ENCODE measurements at regions not wholly inside any gene's neighbourhood (a gene's known extent, or its start where the extent isn't known, plus 50 kb on each side); places are given as distances from the start of the nearest gene placed in this dataset.

DNA sequence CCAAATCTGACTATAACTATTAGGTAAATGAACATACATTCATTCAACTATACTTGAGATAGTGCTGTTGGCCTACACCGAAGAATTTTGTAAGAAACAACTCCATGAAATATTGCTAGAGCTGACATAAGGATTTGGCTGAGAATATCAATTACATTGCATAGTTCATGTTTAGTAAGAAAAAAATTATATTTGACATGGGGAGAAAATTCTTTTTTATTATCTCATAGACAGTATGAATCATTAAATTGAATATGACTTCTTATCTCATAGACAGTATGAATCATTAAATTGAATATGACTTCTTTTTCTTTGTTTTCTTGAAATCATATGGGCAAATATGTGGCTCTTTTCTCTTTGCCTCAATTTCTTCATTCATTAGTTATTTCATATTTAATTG is 212.3 kb upstream of the HSF2 start:
- TF ChIP-seq MAX (IDR thresholded peaks at IDR 0.05) (no peak), CTCF (IDR thresholded peaks at IDR 0.05) (no peak), EHMT2 (IDR thresholded peaks at IDR 0.05; ENCODE audit: low read depth) (no peak), POLR2AphosphoS2 (conservative IDR thresholded peaks at IDR 0.05; ENCODE audit: low read length) (no peak), POLR2A (IDR thresholded peaks at IDR 0.05; ENCODE audit: low read length) (no peak), REST (IDR thresholded peaks at IDR 0.05) (no peak), EP300 (IDR thresholded peaks at IDR 0.05) (no peak), CBX8 (IDR thresholded peaks at IDR 0.05) (no peak), ELK1 (IDR thresholded peaks at IDR 0.05; ENCODE audit: low read depth, low read length) (no peak), RARB (CRISPR knock-in tag; IDR thresholded peaks at IDR 0.05) (no peak), HOXA7 (CRISPR knock-in tag; IDR thresholded peaks at IDR 0.05) (no peak)

Measured in A549 (cell line).